HG02798 (cell line): ENCODE measurements at regions not wholly inside any gene's neighbourhood (a gene's known extent, or its start where the extent isn't known, plus 50 kb on each side); places are given as distances from the start of the nearest gene placed in this dataset.
"Not testable (repeated sequence)": the region's sequence is repeated elsewhere in the genome, so short reads cannot be mapped to it uniquely, and the experiment has no call there.

Source experiments
- ATAC-seq: cut with Tn5 transposase; IDR thresholded peaks from one replicate; pipeline ENCODE4 v1.9.1; 2021; ENCODE audit warnings: mild to moderate bottlenecking; ENCODE audit not compliant: unreplicated experiment, poor library complexity

DNA sequence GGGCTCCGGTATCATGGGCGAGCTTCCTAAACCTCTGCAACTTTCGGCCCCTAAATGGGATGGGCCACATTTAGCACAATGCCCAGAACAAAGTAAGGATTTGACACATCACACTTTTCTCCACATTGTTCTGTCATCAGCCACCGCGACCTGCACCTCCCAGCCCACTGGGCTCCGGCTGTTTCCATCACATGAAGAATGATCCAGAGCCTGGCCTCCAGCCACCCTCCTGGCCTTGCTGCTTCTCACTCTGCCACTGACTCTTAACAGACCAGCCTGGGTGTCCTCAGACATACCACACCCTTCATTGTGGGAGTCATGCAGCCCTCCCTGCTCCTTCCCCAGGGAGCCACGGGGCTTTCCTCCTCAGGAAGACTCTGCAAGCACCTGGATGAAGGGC, 113.7 kb downstream of the IGLL1 start:
- ATAC-seq = no peak

GRCh38 chr22:23464796-23465195, 115.3 kb downstream of the IGLL1 start:
- ATAC-seq = not testable (repeated sequence)

- ATAC-seq = not testable (repeated sequence)
These were observed 119.5 kb downstream of the IGLL1 start for GRCh38 chr22:23460517-23461031.

DNA sequence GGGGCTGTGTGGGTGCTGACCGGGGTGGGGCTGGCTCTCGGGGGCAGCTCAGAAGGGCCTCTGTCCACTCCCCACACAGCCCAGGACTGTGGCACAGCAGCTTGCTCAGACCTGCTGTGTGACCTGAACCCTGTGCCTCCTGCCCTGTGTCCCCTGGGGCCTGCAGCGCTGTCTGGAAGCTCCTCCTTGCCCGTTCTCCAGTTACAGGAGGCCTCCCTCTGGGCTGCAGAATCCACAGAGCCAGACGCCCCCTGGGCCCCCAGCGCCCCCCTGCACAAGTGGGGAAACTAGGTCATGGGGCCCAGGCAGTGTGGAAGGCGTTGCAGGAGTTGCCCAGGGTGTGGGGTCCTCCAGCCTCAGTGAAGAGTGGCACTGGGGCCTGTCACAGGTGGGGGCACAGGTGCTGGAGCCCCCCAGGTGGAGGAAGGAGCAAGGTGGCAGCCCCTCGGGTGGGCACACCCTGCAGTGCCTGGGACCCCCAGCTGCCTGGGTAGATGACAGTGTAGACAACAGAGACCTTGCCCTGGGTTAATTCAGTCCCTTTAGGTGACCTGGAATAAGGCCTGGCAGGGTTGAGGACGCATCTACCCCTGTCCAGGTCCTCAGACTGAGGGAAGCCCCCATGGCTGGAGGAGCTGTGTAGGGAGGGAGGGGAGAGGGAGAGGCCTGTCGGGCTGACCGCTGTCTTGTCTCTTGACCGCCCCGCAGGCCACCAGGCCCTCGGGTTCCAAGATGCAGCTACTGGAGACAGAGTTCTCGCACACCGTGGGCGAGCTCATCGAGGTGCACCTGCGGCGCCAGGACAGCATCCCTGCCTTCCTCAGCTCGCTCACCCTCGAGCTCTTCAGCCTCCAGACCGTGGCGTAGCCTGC, 120.2 kb downstream of the IGLL1 start:
- not testable (repeated sequence) for ATAC-seq

DNA sequence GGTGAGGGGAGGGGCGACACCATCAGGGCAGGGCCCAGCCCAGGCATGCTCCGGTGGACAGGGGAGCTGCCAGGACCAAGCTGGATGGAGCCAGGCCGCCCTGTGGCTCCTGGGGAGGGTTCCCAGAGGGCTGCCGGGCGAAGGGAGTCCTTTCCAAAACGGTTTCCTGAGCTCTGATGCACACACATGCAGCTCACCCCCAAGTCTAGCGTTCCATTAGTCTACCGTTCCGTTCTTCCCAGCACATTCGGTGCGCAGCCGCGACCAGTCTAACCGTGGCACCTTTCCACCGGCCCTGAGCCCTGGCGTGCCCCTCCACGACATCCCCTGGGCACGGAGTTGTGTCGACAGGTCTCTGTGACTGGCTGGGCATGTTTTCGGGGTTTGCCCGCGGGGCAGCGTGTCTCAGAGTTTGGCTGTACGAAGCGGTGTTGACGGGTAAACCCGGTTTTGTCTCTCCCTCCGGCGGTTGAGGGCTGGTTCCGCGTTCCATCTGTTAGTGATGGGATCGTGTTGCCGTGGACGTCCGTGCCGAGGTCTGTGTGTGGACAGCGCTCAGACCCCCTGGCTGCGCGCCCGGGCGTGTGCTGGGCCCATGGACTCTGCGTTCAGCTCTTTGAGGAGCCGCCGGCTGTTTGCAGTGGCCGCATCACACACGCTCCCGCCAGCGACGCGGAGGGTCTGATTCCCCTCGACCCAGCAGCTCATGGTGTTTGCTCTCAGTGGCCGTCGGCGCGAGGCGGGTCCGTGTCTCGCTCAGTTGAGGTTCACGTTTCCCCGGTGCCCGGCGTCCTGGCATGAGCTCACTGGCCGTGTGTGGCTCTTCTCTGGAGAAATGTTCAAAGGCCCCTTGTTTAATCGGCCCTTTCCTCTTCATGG, 121.2 kb downstream of the IGLL1 start:
- no peak for ATAC-seq

DNA sequence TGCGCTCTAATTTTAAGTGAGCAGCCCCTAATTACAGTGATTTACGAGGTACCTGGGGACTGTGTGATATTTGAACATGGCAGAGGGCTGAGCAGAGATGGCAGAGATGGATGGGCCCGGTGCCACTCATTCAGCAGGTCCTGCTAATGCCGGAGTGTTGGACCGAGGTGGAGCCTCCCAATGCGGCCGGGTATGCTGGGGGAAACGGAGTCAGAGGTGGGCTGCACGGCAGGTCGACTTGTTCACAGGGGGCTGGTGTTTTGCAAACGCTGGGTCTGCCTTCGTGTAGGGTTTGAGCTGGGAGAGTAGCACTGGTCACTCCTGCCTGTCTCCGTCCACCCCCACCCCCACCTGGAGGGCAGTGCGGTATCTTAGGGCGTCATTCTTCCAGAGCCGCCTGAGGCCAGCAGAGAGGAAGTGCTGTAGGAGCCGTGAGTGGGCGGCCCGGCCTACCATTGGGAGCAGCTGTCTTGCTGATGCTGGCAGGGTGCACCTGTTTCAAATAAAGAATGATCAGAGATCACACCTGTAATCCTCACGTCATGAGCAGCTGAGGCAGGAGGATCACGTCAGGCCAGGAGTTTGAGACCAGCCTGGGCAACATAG, 122.6 kb downstream of the IGLL1 start:
- ATAC-seq = no peak

DNA sequence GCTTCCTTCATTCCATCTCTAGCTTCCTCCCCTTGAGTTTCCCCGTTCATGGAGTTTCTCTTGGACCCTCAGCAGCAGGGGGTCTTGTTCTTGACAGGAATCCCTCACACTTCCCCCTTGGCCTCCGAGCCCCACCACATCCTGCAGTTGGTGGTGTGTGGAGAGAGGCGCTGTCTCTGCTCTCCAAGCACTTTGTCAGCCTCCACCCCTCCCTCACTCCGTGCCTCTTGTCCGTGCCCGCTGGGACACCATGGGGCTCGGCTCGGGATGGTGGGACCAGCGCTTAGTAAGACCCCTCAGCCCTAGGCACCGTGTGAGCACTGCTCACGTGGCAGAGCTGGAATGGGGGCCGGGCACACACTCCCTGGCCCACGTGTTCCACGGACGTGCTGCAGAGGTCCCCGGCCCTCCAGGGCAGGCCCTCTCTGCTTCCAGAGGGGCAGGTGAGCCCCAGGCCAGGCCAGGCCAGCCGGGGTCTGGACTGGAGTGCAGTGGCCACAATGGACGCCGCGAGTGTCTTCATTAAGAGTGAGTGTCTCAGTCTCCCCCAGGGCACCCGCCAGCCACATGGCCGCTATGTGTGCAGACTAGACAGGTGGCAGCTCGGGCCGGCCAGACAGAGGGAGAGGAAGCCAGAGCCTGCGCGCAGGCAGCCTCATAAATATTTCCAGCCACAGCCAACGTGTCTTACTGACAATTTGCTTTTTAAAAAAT, 123.3 kb downstream of the IGLL1 start:
- not testable (repeated sequence) for ATAC-seq

GRCh38 chr22:23454345-23454744, 125.7 kb downstream of the IGLL1 start:
- ATAC-seq = not testable (repeated sequence)

GRCh38 chr22:23453277-23453676, 126.8 kb downstream of the IGLL1 start:
- no peak for ATAC-seq

DNA sequence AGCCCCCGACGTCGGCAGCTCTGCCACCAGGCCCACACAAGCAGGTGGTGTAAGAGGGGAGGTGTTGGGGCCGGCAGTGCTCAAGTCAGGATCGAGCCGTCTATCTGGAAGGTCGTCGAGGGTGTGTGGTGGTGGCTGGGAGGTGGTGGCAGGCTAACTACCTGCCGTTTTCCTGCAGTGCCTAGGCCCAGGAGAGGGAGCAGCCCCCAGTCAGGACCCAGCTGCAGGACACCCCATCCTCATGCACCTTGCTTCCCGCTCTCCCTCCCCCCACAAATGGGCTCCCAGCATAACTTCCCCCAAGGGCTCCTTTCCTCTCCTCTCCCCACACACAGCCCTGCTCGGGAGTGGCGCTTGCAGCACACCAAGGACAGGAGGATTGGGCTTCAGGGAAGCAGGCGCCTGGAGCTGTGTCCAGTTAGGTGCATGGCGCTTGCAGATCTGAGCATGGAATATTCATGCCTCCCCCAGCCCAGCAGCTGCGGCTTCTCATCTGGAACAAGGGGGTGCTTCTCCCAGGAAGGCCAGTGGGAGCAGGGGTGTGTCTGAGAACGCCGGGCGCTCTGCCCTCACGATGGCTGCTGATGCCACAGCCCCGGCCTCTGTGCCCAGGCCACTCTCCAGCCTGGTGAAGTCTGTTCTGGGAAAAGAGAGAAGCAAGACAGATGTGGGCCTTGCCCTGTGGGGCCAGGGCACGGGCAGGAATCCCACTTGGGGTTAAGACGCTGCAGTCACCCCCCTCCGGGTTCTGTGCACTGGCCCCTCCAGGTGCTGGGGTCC, 127.7 kb downstream of the IGLL1 start:
- ATAC-seq = no peak

DNA sequence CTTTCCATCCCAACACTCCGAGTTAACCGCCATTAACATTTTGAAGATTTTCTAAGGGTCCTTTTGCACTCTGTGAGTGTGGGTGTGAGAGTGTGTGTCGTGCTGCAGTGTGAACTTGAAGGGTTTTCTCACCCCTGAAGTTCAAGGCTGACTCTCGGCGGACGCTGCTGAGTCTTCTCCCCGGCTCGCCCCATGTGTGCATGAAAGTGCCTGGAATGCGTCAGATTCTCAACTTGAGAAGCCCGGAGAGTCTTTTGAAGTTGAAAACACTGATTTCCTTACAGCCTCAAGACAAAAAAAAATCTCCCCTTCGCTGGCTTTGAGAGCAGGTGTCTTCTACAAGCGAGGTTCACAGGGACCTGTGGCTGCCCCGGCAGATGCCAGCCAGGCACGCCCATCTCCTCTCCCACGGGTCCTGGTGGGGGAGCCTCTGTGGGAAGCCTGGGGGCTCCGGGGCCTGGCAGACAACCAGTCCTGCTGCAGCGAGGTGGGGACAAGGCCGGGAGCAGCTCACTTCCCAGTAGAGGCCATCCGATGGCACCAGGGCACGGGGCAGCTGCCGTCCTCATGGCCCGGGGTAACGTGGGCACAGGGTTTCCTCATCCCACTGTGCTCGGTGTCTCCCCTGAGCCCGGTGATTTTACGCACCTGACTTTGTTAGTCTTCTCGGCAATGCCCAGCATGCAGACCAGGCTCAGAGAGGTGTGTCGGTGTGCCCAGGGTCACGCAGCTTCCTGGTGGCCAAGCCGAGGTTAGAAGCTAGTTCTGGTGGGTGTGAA, 128.4 kb downstream of the IGLL1 start:
- not testable (repeated sequence) for ATAC-seq

GRCh38 chr22:23450821-23451220, 129.3 kb downstream of the IGLL1 start:
- not testable (repeated sequence) for ATAC-seq

GRCh38 chr22:23450434-23450795, 129.7 kb downstream of the IGLL1 start:
- ATAC-seq = no peak

DNA sequence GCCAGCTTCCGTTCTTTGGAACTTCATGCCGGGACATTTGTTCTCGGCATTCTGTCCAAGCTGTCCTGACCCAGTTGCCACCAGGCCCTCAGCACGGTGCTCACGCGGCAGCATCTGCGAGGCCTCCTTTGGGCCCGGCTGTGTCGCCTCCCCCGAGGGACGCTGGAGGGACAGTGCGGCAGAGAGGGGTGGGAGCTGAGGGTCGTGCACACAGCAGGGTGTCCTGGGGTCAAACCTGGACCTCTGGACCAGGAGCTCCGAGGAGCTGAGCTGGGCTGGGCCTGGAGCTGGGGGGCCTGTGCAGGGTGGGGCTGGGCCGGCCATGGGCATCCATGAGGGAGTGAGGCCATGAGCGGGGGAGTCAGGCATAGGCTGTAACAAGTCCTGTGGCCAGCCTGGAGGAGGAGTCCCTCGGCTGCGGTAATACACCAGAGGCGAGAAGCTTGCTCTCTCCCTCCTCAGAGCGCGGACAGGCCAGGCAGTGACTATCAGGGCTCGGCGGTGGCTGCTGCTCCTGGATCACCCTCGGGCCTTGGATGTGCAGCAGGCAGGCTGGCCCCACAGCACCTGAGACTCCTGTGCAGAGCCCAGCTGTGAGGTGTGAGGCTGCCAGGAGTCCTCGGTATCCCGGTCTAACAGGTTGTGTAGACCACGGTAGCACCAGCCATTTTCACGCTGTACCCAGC, 130.2 kb downstream of the IGLL1 start:
- ATAC-seq = not testable (repeated sequence)

DNA sequence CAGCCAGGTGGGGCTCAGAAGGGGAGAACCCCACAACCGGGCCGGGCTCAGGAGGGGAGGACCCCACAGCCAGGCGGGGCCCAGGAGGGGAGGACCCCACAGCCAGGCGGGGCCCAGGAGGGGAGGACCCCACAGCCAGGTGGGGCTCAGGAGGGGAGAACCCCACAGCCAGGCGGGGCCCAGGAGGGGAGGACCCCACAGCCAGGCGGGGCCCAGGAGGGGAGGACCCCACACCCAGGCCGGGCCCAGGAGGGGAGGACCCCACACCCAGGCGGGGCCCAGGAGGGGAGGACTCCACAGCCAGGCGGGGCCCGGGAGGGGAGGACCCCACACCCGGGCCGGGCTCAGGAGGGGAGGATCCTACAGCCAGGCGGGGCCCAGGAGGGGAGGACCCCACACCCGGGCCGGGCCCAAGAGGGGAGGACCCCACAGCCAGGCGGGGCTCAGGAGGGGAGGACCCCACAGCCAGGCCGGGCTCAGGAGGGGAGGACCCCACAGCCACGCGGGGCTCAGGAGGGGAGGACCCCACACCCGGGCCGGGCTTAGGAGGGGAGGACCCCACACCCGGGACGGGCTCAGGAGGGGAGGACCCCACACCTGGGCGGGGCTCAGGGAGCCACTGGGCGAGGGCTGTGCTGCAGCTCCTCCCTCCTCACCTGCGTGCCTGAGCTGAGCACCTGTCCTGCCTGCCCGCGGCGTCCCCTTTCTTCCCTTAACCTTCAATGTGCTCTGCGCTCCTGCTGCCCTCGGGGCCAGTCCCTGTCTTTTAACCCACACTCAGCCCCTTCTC, 131.4 kb downstream of the IGLL1 start:
- ATAC-seq = not testable (repeated sequence)

- ATAC-seq = no peak
These were observed 133.2 kb downstream of the IGLL1 start for GRCh38 chr22:23446796-23447350.

GRCh38 chr22:23446194-23446593, 133.9 kb downstream of the IGLL1 start:
- ATAC-seq = not testable (repeated sequence)
